HepG2 (cell line): ENCODE measurements at regions not wholly inside any gene's neighbourhood (a gene's known extent, or its start where the extent isn't known, plus 50 kb on each side); places are given as distances from the start of the nearest gene placed in this dataset.

Experiments used
- ATAC-seq: fragments of 200-7000 bp; cut with Tn5 transposase; 3 replicates; pipeline ENCODE4 v1.9.1; 2020; ENCODE audit warnings: mild to moderate bottlenecking, moderate library complexity
- BruUV-seq: library from RNA; stranded (reverse); fragments of 400-500 nt; replicated peaks from 2 replicates; lab custom pipeline; 2021; lab: Mats Ljungman, UMichigan
- CTCF ChIA-PET: fragments of 300-600 bp; formaldehyde crosslinking; extraction: SDS; loops from one replicate; lab custom pipeline; 2021; ENCODE audit warnings: low total read pairs, inconsistent platforms, low intra/inter-chr PET ratio; lab: Yijun Ruan, JAX
- POLR2A ChIA-PET: fragments of 350-600 bp; sonication (Branson Sonifier 250); formaldehyde crosslinking; loops from one replicate; lab custom pipeline; 2020; ENCODE audit warnings: antibody characterized with exemption, inconsistent platforms; lab: Yijun Ruan, JAX
- DNase-seq: peaks from one replicate; pipeline ENCODE4 v3.0.0-alpha.2; 2015; ENCODE audit warnings: low spot score
- FAIRE-seq: peaks from 3 replicates; lab custom pipeline; 2011; peaks lifted over from hg19 to GRCh38; lab: Jason Lieb, UNC
- H2AFZ ChIP-seq: one replicate; pipeline ENCODE4 v1.6.1; 2011; ENCODE audit warnings: low read length, inconsistent platforms
- H3K27ac ChIP-seq: fragments of 300-600 bp; 3 replicates; pipeline ENCODE4 v1.8.0; 2011; ENCODE audit warnings: mixed run types, mild to moderate bottlenecking, mixed read lengths, low read length, inconsistent platforms; ENCODE audit not compliant: insufficient read depth; ENCODE audit errors: extremely low read length
- H3K27me3 ChIP-seq, 2 experiments: fragments of 200-600 bp in 1 of 2; 2 replicates in 1 of 2; 3 replicates in 1 of 2; pipeline versions ENCODE4 v1.6.0 to v1.8.0; 2011; ENCODE audit warnings: low read length in 2 of 2, mild to moderate bottlenecking in 2 of 2, moderate library complexity in 2 of 2, inconsistent platforms in 1 of 2; ENCODE audit not compliant: insufficient read depth in 2 of 2, control insufficient read depth in 1 of 2
- H3K36me3 ChIP-seq, 2 experiments: fragments of 200-600 bp in 1 of 2; replicated peaks in 1 of 2; 2 replicates in 1 of 2; 3 replicates in 1 of 2; pipeline versions ENCODE4 v1.5.1 to v1.8.0; 2011; ENCODE audit warnings: low read length in 2 of 2, inconsistent platforms in 1 of 2; ENCODE audit not compliant: insufficient read depth in 2 of 2, control insufficient read depth in 1 of 2
- H3K4me1 ChIP-seq: 2 replicates; pipeline ENCODE4 v1.5.1; 2012; ENCODE audit warnings: low read length, inconsistent platforms; ENCODE audit not compliant: insufficient read depth
- H3K4me2 ChIP-seq: 2 replicates; pipeline ENCODE4 v1.6.0; 2011; ENCODE audit warnings: low read depth, low read length, inconsistent platforms
- H3K4me3 ChIP-seq, 3 experiments: fragments of 200-600 bp in 1 of 3; sonication (generic), shearing (Covaris generic) in 1 of 3; replicated peaks in 1 of 3; 2 replicates each; pipeline ENCODE4 v1.5.1; 2011 to 2016; ENCODE audit warnings: low read length in 3 of 3, inconsistent platforms in 2 of 3, low read depth in 2 of 3, mild to moderate bottlenecking in 2 of 3, control low read depth in 1 of 3, mixed read lengths in 1 of 3; ENCODE audit not compliant: insufficient read depth in 1 of 3
- H3K79me2 ChIP-seq: one replicate; pipeline ENCODE4 v1.6.1; 2011; ENCODE audit warnings: low read length, inconsistent platforms; ENCODE audit not compliant: insufficient read depth
- H3K9ac ChIP-seq: 2 replicates; pipeline ENCODE4 v1.6.0; 2011; ENCODE audit warnings: mild to moderate bottlenecking, low read depth, low read length, inconsistent platforms; ENCODE audit not compliant: insufficient read depth
- H3K9me3 ChIP-seq: 2 replicates; pipeline ENCODE4 v1.5.1; 2012; ENCODE audit warnings: mild to moderate bottlenecking, low read length
- H4K20me1 ChIP-seq: 2 replicates; pipeline ENCODE4 v1.6.0; 2011; ENCODE audit warnings: inconsistent platforms, mild to moderate bottlenecking, low read length, moderate library complexity; ENCODE audit not compliant: insufficient read depth
- BORCS8-MEF2B ChIP-seq: sonication (generic); formaldehyde crosslinking; IDR thresholded peaks from 2 replicates; pipeline ENCODE4 v1.8.0; 2022; ENCODE audit warnings: mild to moderate bottlenecking, missing genetic modification reagents
- HMGXB4 ChIP-seq, 2 experiments: sonication (generic) in 1 of 2; formaldehyde crosslinking in 1 of 2; IDR thresholded peaks; 2 replicates each; pipeline versions ENCODE4 v1.4.0 to v1.6.1; 2018 to 2020; ENCODE audit warnings: missing genetic modification reagents in 2 of 2, borderline replicate concordance in 1 of 2, low read depth in 1 of 2, mild to moderate bottlenecking in 1 of 2, missing biosample characterization in 1 of 2
- MAFK ChIP-seq, 2 experiments: IDR thresholded peaks in 1 of 2; conservative IDR thresholded peaks in 1 of 2; 2 replicates each; pipeline ENCODE4 v1.6.1; 2011; ENCODE audit warnings: improper control_type of control experiment in 2 of 2, low read length in 2 of 2
- MIXL1 ChIP-seq: IDR thresholded peaks from 2 replicates; pipeline ENCODE4 v1.6.1; 2016
- NFYC ChIP-seq: IDR thresholded peaks from 2 replicates; pipeline ENCODE4 v1.6.1; 2016; ENCODE audit warnings: missing genetic modification reagents, missing compliant biosample characterization
- PHF8 ChIP-seq: sonication (generic); formaldehyde crosslinking; IDR thresholded peaks from 2 replicates; pipeline ENCODE4 v1.5.0; 2020; ENCODE audit warnings: missing genetic modification reagents
- PRPF4 ChIP-seq: fragments of 200-400 bp; formaldehyde crosslinking; IDR thresholded peaks from 2 replicates; pipeline ENCODE4 v1.6.1; 2016; ENCODE audit warnings: low read length, low read depth; ENCODE audit not compliant: poor library complexity, severe bottlenecking
- RAD21 ChIP-seq: fragments of 450-650 bp; formaldehyde crosslinking; IDR thresholded peaks from 2 replicates; pipeline ENCODE4 v1.5.0; 2020; ENCODE audit warnings: mild to moderate bottlenecking
- RORA ChIP-seq: sonication (generic); formaldehyde crosslinking; IDR thresholded peaks from 2 replicates; pipeline ENCODE4 v1.5.0; 2020; ENCODE audit warnings: mild to moderate bottlenecking, missing genetic modification reagents, moderate library complexity
- SIN3B ChIP-seq: fragments of 150-350 bp; IDR thresholded peaks from 2 replicates; pipeline ENCODE4 v1.6.1; 2014; ENCODE audit warnings: low read length
- THAP7 ChIP-seq: sonication (generic); formaldehyde crosslinking; IDR thresholded peaks from 2 replicates; pipeline ENCODE4 v1.8.1; 2023; ENCODE audit warnings: mild to moderate bottlenecking, missing genetic modification reagents
- ZNF451 ChIP-seq: sonication (generic); formaldehyde crosslinking; IDR thresholded peaks from 2 replicates; pipeline ENCODE4 v1.5.0; 2020; ENCODE audit warnings: mild to moderate bottlenecking, missing genetic modification reagents
- ZNF484 ChIP-seq: sonication (generic); formaldehyde crosslinking; IDR thresholded peaks from 2 replicates; pipeline ENCODE4 v1.5.1; 2020; ENCODE audit warnings: mild to moderate bottlenecking, low read depth, missing genetic modification reagents, borderline replicate concordance
- ZNF562 ChIP-seq: sonication (generic); formaldehyde crosslinking; IDR thresholded peaks from 2 replicates; pipeline ENCODE4 v1.8.0; 2022; ENCODE audit warnings: missing genetic modification reagents, borderline replicate concordance
- ZNF652 ChIP-seq: IDR thresholded peaks from 2 replicates; pipeline ENCODE4 v1.6.1; 2016; ENCODE audit warnings: low read depth, borderline replicate concordance
- ZSCAN25 ChIP-seq: sonication (generic); formaldehyde crosslinking; IDR thresholded peaks from 2 replicates; pipeline ENCODE4 v1.8.0; 2022; ENCODE audit warnings: mild to moderate bottlenecking, missing genetic modification reagents
- WGBS: methylation state at CpG from one replicate; pipeline ENCODE4 v1.1.6; 2017; ENCODE audit warnings: low lambda C conversion rate; 5-methylcytosine and 5-hydroxymethylcytosine counted together
- in situ Hi-C: cut with HindIII; loops from 2 replicates; pipeline ENCODE4 v1.10.0; 2017; ENCODE audit warnings: low pct_unique_long_range_greater_than_20kb; ENCODE audit not compliant: extremely low pct_ligation_motif_present
- intact Hi-C: fragments of 100-400 bp; cut with micrococcal nuclease; formaldehyde crosslinking; loops from one replicate; pipeline ENCODE4 v1.10.0; 2022; ENCODE audit not compliant: unreplicated experiment

- no peak overlapping the region for H2AFZ ChIP-seq
Measured at GRCh38 chr5:58025809-58026208, 434.1 kb downstream of the PLK2 start.

More at GRCh38 chr5:58025809-58026208, 434.1 kb downstream of the PLK2 start:
- Histone ChIP-seq H4K20me1 (no peaks in the 10 kb centered on the region), H3K9me3 (no peaks in the 10 kb centered on the region), H3K36me3 (no peaks in the 10 kb centered on the region), H3K4me1 (no peaks in the 10 kb centered on the region), H3K9ac (no peak overlapping the region), H3K27me3 (no peaks in the 10 kb centered on the region), H3K27ac (no peak overlapping the region), H3K4me3 (no peak overlapping the region), H3K79me2 (no peaks in the 10 kb centered on the region), H3K4me2 (no peak overlapping the region)
- POLR2A ChIA-PET: no interaction called here
- in situ Hi-C loops (no loop called here), intact Hi-C loops (no loop called here)
- FAIRE-seq: no peak
- CTCF ChIA-PET: no interaction called here
- no peak for ATAC-seq
- DNase-seq: no peak
- no CpG with 5 or more reads among the region's 1 CpG for WGBS
- no TSS peak for BruUV-seq
- TF ChIP-seq PHF8 (CRISPR knock-in tag): no peak
- no peak for TF ChIP-seq THAP7
- TF ChIP-seq PRPF4: no peak
- TF ChIP-seq ZSCAN25 (CRISPR knock-in tag): no peak
- TF ChIP-seq ZNF484 (CRISPR knock-in tag): no peak
- no peak for TF ChIP-seq RAD21 (CRISPR knock-in tag)
- TF ChIP-seq ZNF562: no peak
- no peak for TF ChIP-seq MAFK (conservative IDR thresholded peaks at IDR 0.05 in 1 of 2, IDR thresholded peaks at IDR 0.05 in 1 of 2; ENCODE audit: low read length in 2 of 2)
- TF ChIP-seq ZNF652 (CRISPR knock-in tag): no peak
- no peak for TF ChIP-seq SIN3B
- no peak for TF ChIP-seq RORA
- no peak for TF ChIP-seq HMGXB4 (CRISPR knock-in tag; IDR thresholded peaks at IDR 0.05; ENCODE audit: borderline replicate concordance in 1 of 2, low read depth in 1 of 2)
- TF ChIP-seq ZNF451 (CRISPR knock-in tag): no peak
- no peak for TF ChIP-seq NFYC
- no peak for TF ChIP-seq BORCS8-MEF2B (CRISPR knock-in tag)
- TF ChIP-seq MIXL1 (CRISPR knock-in tag): no peak
